Lower leg skin (tissue), 3 donors: ENCODE measurements at regions not wholly inside any gene's neighbourhood (a gene's known extent, or its start where the extent isn't known, plus 50 kb on each side); places are given as distances from the start of the nearest gene placed in this dataset.

Experiments used
- POLR2A ChIP-seq, 2 donors: fragments of 450-650 bp; IDR thresholded peaks; one replicate each; pipeline ENCODE4 v1.6.1; 2016 to 2017; ENCODE audit warnings: antibody characterized with exemption in 2 of 2, mild to moderate bottlenecking in 1 of 2, moderate library complexity in 1 of 2
- TF ChIP-seq, protein P1 (sequence below), 3 donors: fragments of 450-650 bp; IDR thresholded peaks; one replicate each; pipeline ENCODE4 v1.5.1; 2016; ENCODE audit warnings: antibody characterized with exemption in 3 of 3, mild to moderate bottlenecking in 3 of 3, moderate library complexity in 2 of 3

DNA sequence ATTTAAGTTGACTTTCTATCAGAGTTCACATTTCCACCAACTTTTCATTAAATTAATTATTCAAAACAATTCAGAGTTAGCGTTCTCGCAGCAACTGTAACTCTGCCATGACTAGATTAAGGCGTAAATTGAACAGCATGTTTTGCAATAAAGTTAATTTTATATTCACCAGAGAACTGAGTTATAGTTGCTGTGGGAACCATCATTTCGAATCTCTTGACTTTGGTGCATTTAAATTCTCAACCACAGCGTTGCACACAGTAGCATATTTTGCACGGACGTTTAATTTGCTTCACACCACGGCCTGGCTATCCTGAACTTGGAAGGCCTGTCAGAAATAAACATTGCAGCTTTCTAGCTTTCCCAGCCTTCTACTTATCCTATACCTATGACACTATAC, 144.3 kb upstream of the WWC1 start:
- TF ChIP-seq, protein P1, sequence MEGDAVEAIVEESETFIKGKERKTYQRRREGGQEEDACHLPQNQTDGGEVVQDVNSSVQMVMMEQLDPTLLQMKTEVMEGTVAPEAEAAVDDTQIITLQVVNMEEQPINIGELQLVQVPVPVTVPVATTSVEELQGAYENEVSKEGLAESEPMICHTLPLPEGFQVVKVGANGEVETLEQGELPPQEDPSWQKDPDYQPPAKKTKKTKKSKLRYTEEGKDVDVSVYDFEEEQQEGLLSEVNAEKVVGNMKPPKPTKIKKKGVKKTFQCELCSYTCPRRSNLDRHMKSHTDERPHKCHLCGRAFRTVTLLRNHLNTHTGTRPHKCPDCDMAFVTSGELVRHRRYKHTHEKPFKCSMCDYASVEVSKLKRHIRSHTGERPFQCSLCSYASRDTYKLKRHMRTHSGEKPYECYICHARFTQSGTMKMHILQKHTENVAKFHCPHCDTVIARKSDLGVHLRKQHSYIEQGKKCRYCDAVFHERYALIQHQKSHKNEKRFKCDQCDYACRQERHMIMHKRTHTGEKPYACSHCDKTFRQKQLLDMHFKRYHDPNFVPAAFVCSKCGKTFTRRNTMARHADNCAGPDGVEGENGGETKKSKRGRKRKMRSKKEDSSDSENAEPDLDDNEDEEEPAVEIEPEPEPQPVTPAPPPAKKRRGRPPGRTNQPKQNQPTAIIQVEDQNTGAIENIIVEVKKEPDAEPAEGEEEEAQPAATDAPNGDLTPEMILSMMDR (IDR thresholded peaks at IDR 0.05): no peak
- TF ChIP-seq POLR2A (IDR thresholded peaks at IDR 0.05): no peak
